Peyer's patch (tissue), 4 donors: ENCODE measurements at regions not wholly inside any gene's neighbourhood (a gene's known extent, or its start where the extent isn't known, plus 50 kb on each side); places are given as distances from the start of the nearest gene placed in this dataset.
"Not testable (repeated sequence)": the region's sequence is repeated elsewhere in the genome, so short reads cannot be mapped to it uniquely, and the experiment has no call there.

Experiments used
- DNase-seq, 3 donors: peaks; one replicate each; pipeline ENCODE4 v3.0.0-alpha.2; 2017 to 2019
- H3K27ac ChIP-seq, 4 donors: fragments of 200-600 bp; sonication (generic); one replicate each; pipeline ENCODE4 v1.5.1; 2016 to 2019
- H3K27me3 ChIP-seq, 2 donors: fragments of 200-600 bp; sonication (generic); one replicate each; pipeline ENCODE4 v1.5.1; 2019
- H3K36me3 ChIP-seq, 3 donors: fragments of 200-600 bp; sonication (generic); one replicate each; pipeline ENCODE4 v1.5.1; 2016 to 2019
- H3K4me1 ChIP-seq, 4 donors: fragments of 200-600 bp; sonication (generic); one replicate each; pipeline ENCODE4 v1.5.1; 2016 to 2019
- H3K4me3 ChIP-seq, 4 donors: fragments of 200-600 bp; sonication (generic); 1 replicate in 3 of 4; 2 replicates in 1 of 4; pipeline ENCODE4 v1.5.1; 2016 to 2019; ENCODE audit warnings: mild to moderate bottlenecking in 1 of 4
- H3K9me3 ChIP-seq, 4 donors: fragments of 200-600 bp; sonication (generic); one replicate each; pipeline ENCODE4 v1.5.1; 2016 to 2019; ENCODE audit warnings: mild to moderate bottlenecking in 1 of 4
- CTCF ChIP-seq, 6 experiments: fragments of 450-650 bp in 4 of 6; fragments of 200-600 bp in 2 of 6; sonication (generic) in 1 of 6; IDR thresholded peaks; one replicate each; pipeline ENCODE4 v1.5.1; 2017 to 2019; ENCODE audit warnings: antibody characterized with exemption in 6 of 6, mild to moderate bottlenecking in 3 of 6, moderate library complexity in 1 of 6
- POLR2A ChIP-seq, 2 donors: fragments of 450-650 bp; IDR thresholded peaks; one replicate each; pipeline ENCODE4 v1.5.1; 2017; ENCODE audit warnings: antibody characterized with exemption in 2 of 2, mild to moderate bottlenecking in 2 of 2, moderate library complexity in 2 of 2

GRCh38 chr13:67934617-67935330 lies 704.6 kb upstream of the PCDH9 start:
- Histone ChIP-seq H3K4me3 (no peak overlapping the region), H3K27ac (no peak overlapping the region), H3K4me1 (no peaks in the 10 kb centered on the region), H3K9me3 (no peaks in the 10 kb centered on the region), H3K27me3 (no peaks in the 10 kb centered on the region), H3K36me3 (no peaks in the 10 kb centered on the region)
- no peak for TF ChIP-seq CTCF (IDR thresholded peaks at IDR 0.05)
- DNase-seq = no peak

GRCh38 chr13:67932991-67933390 lies 702.9 kb upstream of the PCDH9 start:
- no peak for DNase-seq
- Histone ChIP-seq H3K27me3 (no peaks in the 10 kb centered on the region), H3K4me3 (no peak overlapping the region), H3K9me3 (no peaks in the 10 kb centered on the region), H3K4me1 (no peaks in the 10 kb centered on the region), H3K27ac (no peak overlapping the region), H3K36me3 (no peaks in the 10 kb centered on the region)
- no peak for TF ChIP-seq POLR2A (IDR thresholded peaks at IDR 0.05)
- no peak for TF ChIP-seq CTCF (IDR thresholded peaks at IDR 0.05)

GRCh38 chr13:67917291-67917987 lies 687.3 kb upstream of the PCDH9 start:
- TF ChIP-seq POLR2A (IDR thresholded peaks at IDR 0.05) = no peak
- TF ChIP-seq CTCF (IDR thresholded peaks at IDR 0.05) = no peak
- no peaks in the 10 kb centered on the region for H3K4me1 ChIP-seq
- no peak overlapping the region for H3K4me3 ChIP-seq
- H3K27ac ChIP-seq = no peak overlapping the region
- H3K36me3 ChIP-seq = no peaks in the 10 kb centered on the region
- DNase-seq = no peak
- no peaks in the 10 kb centered on the region for H3K27me3 ChIP-seq
- H3K9me3 ChIP-seq = no peaks in the 10 kb centered on the region

GRCh38 chr13:67916650-67917049 lies 686.5 kb upstream of the PCDH9 start:
- TF ChIP-seq CTCF (IDR thresholded peaks at IDR 0.05) = no peak
- no peak for TF ChIP-seq POLR2A (IDR thresholded peaks at IDR 0.05)
- Histone ChIP-seq H3K27ac (no peak overlapping the region), H3K9me3 (no peaks in the 10 kb centered on the region), H3K4me3 (no peak overlapping the region), H3K27me3 (no peaks in the 10 kb centered on the region), H3K4me1 (no peaks in the 10 kb centered on the region), H3K36me3 (no peaks in the 10 kb centered on the region)
- DNase-seq = no peak

- Histone ChIP-seq H3K27ac (no peak overlapping the region), H3K36me3 (no peaks in the 10 kb centered on the region), H3K4me1 (no peaks in the 10 kb centered on the region), H3K27me3 (no peaks in the 10 kb centered on the region), H3K4me3 (no peak overlapping the region), H3K9me3 (no peaks in the 10 kb centered on the region)
- DNase-seq = no peak
- TF ChIP-seq POLR2A (IDR thresholded peaks at IDR 0.05) (no peak), CTCF (IDR thresholded peaks at IDR 0.05) (no peak)
Measured at GRCh38 chr13:67914535-67914934, 684.4 kb upstream of the PCDH9 start.

GRCh38 chr13:67902960-67903359 lies 672.8 kb upstream of the PCDH9 start:
- not testable (repeated sequence) for H3K27ac ChIP-seq, DNase-seq, H3K9me3 ChIP-seq, H3K27me3 ChIP-seq, H3K4me1 ChIP-seq, H3K36me3 ChIP-seq, H3K4me3 ChIP-seq
